Hippocampal formation (tissue), 2 donors: ENCODE measurements at regions not wholly inside any gene's neighbourhood (a gene's known extent, or its start where the extent isn't known, plus 50 kb on each side); places are given as distances from the start of the nearest gene placed in this dataset.
A peak's percentile ranks its signal among the peaks of the same experiment; 100 is the strongest.

Experiments used
- DNase-seq, 2 donors: peaks; one replicate each; lab custom pipeline; 2025; lab: John Stamatoyannopoulos, UW

DNA sequence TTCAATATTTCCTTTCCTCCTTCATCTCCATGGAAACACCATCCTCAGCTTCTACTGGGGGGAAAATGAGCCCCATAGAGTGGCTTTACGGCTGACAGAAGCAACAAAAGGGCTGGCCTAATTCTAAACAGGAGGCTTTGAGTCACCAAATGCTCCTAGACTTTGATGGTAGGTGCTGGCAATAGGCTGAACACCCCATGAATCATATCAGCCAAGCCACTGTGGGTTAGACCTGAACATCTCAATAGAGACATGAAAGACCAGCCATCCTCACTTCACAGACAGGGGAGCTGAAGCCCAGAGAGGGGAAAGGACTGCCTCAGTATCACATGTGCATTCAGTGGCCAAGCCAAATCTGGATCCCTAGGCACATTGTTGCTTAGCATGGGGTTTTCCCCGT, 107.6 kb downstream of the AMER1 start:
- DNase-seq = no peak

DNA sequence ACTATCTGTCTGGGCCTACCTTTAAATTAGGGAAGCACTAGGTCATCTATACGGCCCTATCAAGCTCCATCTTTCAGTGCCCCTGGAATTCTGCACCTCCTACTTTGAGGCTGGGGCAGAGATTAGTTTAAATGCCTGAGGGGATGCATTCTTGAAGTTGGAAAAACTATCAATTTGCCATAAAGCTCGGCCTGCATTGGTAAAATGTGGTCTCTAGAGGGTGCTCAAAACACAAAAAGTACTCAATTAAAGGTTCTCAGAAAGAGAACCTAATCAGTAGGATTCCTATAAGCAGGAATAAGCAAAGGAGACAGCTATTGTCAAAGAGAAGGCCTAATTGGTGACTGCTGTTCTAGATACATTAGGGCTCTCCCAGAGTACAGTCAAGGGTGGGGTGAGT, 111.7 kb downstream of the AMER1 start:
- peak in 1 of 2 donors; percentile 10 for DNase-seq
